HL-60 (cell line): ENCODE measurements at regions not wholly inside any gene's neighbourhood (a gene's known extent, or its start where the extent isn't known, plus 50 kb on each side); places are given as distances from the start of the nearest gene placed in this dataset.

Source experiments
- DNase-seq, 2 experiments: peaks; one replicate each; pipeline ENCODE4 v3.0.0-alpha.2; 2010 to 2020; ENCODE audit warnings: low read depth in 1 of 2, low spot score in 1 of 2
- H3K27ac ChIP-seq: fragments of 250-450 bp; sonication (Bioruptor Pico); replicated peaks from 2 replicates; pipeline ENCODE4 v1.5.1; 2020; ENCODE audit warnings: mild to moderate bottlenecking, moderate library complexity
- H3K27me3 ChIP-seq: fragments of 250-450 bp; sonication (Bioruptor Pico); 2 replicates; pipeline ENCODE4 v1.5.1; 2021; ENCODE audit warnings: mild to moderate bottlenecking, moderate library complexity; ENCODE audit not compliant: insufficient read depth, poor library complexity, severe bottlenecking
- H3K4me3 ChIP-seq: replicated peaks from 2 replicates; pipeline ENCODE4 v1.5.1; 2011; ENCODE audit warnings: mild to moderate bottlenecking, control low read depth, low read length; ENCODE audit not compliant: insufficient read depth
- GABPA ChIP-seq: IDR thresholded peaks from 2 replicates; pipeline ENCODE4 v1.6.1; 2012; ENCODE audit warnings: low read depth
- POLR2AphosphoS5 ChIP-seq: IDR thresholded peaks from 2 replicates; pipeline ENCODE4 v1.6.1; 2012; ENCODE audit warnings: low read depth
- SPI1 ChIP-seq: IDR thresholded peaks from 2 replicates; pipeline ENCODE4 v1.6.1; 2012; ENCODE audit warnings: low read depth, mild to moderate bottlenecking, borderline replicate concordance
- TF ChIP-seq, protein P1 (sequence below): IDR thresholded peaks from 2 replicates; pipeline ENCODE4 v1.6.1; 2012; ENCODE audit warnings: low read depth; ENCODE audit not compliant: insufficient replicate concordance
- TF ChIP-seq, protein P2 (sequence below): IDR thresholded peaks from one replicate; pipeline ENCODE4 v1.5.1; 2011; ENCODE audit warnings: low read length, control low read depth, inconsistent platforms; ENCODE audit not compliant: insufficient read depth

DNA sequence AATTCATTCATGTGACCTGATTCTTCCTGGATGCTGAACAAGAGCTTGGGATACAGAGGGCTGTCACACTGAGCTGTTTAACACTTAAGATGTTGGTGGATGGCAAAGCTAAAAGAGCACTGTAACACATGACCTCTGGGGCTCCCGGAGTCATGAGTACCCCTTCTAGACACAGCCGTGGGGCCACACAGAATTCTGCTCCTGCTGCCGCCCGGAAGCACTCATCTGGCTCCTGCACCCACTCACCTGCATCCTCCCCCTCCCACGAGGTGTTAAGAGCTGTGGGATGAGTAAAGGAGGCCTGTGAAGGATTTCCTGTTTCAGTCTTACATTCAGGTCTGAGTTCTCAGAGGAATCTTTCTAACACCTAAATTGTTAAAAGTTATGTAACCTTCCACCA, 78.0 kb upstream of the SSTR1 start:
- no peak for DNase-seq
- H3K4me3 ChIP-seq, result no peak overlapping the region
- H3K27ac ChIP-seq, result no peak overlapping the region
- TF ChIP-seq POLR2AphosphoS5 (no peak), SPI1 (no peak), GABPA (no peak)
- TF ChIP-seq, protein P1, sequence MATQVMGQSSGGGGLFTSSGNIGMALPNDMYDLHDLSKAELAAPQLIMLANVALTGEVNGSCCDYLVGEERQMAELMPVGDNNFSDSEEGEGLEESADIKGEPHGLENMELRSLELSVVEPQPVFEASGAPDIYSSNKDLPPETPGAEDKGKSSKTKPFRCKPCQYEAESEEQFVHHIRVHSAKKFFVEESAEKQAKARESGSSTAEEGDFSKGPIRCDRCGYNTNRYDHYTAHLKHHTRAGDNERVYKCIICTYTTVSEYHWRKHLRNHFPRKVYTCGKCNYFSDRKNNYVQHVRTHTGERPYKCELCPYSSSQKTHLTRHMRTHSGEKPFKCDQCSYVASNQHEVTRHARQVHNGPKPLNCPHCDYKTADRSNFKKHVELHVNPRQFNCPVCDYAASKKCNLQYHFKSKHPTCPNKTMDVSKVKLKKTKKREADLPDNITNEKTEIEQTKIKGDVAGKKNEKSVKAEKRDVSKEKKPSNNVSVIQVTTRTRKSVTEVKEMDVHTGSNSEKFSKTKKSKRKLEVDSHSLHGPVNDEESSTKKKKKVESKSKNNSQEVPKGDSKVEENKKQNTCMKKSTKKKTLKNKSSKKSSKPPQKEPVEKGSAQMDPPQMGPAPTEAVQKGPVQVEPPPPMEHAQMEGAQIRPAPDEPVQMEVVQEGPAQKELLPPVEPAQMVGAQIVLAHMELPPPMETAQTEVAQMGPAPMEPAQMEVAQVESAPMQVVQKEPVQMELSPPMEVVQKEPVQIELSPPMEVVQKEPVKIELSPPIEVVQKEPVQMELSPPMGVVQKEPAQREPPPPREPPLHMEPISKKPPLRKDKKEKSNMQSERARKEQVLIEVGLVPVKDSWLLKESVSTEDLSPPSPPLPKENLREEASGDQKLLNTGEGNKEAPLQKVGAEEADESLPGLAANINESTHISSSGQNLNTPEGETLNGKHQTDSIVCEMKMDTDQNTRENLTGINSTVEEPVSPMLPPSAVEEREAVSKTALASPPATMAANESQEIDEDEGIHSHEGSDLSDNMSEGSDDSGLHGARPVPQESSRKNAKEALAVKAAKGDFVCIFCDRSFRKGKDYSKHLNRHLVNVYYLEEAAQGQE, result no peak
- TF ChIP-seq, protein P2, sequence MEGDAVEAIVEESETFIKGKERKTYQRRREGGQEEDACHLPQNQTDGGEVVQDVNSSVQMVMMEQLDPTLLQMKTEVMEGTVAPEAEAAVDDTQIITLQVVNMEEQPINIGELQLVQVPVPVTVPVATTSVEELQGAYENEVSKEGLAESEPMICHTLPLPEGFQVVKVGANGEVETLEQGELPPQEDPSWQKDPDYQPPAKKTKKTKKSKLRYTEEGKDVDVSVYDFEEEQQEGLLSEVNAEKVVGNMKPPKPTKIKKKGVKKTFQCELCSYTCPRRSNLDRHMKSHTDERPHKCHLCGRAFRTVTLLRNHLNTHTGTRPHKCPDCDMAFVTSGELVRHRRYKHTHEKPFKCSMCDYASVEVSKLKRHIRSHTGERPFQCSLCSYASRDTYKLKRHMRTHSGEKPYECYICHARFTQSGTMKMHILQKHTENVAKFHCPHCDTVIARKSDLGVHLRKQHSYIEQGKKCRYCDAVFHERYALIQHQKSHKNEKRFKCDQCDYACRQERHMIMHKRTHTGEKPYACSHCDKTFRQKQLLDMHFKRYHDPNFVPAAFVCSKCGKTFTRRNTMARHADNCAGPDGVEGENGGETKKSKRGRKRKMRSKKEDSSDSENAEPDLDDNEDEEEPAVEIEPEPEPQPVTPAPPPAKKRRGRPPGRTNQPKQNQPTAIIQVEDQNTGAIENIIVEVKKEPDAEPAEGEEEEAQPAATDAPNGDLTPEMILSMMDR, result no peak
- H3K27me3 ChIP-seq, result no peaks in the 10 kb centered on the region

DNA sequence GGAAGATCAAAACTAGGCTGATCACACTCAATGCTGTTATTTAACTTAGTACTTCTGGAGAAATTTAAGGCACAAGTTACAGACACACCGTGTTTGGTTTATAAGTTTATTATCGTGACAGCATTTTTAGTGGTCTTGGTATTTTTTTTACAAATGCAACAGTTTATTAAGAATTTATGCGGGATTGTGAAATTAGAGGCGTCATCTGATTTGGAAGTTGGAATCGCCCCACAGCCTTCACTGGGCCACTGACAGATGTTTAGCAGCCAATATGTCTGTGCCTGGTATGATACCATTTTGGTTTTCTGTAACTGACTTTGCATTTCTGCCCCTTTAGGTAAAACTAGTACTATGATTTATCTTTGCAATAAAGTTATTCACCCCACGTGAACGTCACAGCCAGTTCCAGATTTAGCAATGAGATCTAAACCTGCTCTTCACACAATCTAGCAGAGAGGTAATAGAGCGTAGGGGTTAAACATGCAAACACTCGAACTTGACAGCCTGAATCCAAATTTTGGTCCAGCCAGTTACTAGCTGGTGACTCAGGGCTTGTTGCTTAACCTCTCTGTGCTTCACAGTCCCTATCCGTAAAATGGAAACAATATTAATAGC, 73.2 kb upstream of the SSTR1 start:
- H3K27me3 ChIP-seq, result no peaks in the 10 kb centered on the region
- no peak overlapping the region for H3K4me3 ChIP-seq
- no peak for TF ChIP-seq POLR2AphosphoS5
- no peak for TF ChIP-seq GABPA
- no peak for TF ChIP-seq SPI1
- TF ChIP-seq, protein P1, result no peak
- TF ChIP-seq, protein P2, result no peak
- no peak for DNase-seq
- H3K27ac ChIP-seq, result no peak overlapping the region

DNA sequence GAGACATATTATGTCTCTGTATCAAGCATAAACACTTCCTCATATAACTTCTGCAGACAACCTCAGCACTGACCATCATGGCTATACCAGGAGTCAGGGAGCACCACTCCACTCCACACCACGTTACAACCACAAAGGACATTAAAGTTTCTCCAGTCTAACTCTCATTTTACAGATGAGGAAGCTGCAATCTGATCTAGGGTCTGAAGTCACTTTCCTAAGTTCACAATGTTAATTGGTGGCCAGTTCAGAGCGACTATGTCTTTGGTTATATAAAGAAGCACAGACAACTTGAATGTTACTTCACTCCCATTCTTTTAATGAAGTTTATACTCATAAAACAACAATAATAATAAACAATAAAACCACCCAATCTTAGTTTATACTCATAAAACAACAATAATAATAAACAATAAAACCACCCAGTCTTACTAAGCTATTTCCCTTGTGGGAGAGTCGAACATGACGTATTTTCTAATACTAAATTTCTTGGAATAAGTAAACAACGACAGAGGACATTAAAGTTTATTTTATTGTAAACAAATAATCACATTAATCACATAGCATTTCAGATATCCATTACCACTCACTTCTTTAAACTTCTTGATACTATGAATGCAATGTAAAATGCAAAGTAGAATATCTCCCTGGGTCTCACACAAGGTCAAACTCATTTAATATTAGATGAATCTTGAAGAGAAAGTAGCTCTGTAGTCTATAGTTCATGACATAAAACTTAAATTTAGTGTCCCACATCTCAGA, 72.4 kb upstream of the SSTR1 start:
- no peak for DNase-seq
- Histone ChIP-seq H3K4me3 (no peak overlapping the region), H3K27me3 (no peaks in the 10 kb centered on the region), H3K27ac (no peak overlapping the region)
- no peak for TF ChIP-seq POLR2AphosphoS5
- TF ChIP-seq, protein P2, result no peak
- TF ChIP-seq SPI1, result no peak
- TF ChIP-seq GABPA, result no peak
